Activated T-cell treated with anti-CD3 and anti-CD28 coated beads for 48 hours (primary cell): ENCODE measurements at regions not wholly inside any gene's neighbourhood (a gene's known extent, or its start where the extent isn't known, plus 50 kb on each side); places are given as distances from the start of the nearest gene placed in this dataset.
"Not testable (repeated sequence)": the region's sequence is repeated elsewhere in the genome, so short reads cannot be mapped to it uniquely, and the experiment has no call there.

Experiments used
- DNase-seq: peaks from one replicate; pipeline ENCODE4 v3.0.0-alpha.2; 2020; ENCODE audit warnings: low read depth

DNA sequence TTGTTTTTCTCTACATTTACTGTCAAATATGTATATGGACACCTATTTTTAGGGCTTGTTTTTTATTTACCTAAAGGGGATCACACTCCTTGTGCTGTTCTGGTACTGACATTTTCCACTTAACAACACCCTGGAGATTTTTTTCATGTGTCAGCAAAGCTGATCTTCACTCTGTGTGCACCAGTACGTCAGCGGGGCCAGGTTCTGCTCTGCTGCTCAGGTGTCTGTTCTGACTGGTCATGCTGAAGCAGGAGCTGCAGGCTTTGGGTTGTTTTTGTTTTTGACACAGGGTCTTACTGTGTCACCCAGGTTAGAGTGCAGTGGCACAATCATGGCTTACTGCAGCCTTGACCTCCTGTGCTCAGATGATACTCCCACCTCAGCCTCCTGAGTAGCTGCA is 81.9 kb upstream of the CCND2 start:
- DNase-seq = no peak

DNA sequence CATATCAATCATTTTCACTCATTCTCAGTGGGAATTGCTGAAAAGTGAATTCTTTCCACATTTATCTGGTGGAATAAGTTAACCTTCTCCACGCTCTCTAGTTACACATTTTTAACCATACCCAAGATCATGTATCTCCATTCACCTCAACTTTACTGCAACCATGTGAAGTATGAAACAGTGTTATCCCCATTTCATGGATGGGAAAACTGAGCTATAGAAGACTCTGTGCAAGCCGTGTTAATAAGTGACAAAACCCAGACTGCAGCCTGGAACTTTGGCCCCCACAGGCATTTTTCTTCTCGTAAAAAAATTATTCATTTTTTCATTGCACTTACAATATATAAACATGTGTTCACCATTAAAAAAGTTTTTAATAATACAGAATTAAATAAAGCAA is 82.4 kb upstream of the CCND2 start:
- no peak for DNase-seq

DNA sequence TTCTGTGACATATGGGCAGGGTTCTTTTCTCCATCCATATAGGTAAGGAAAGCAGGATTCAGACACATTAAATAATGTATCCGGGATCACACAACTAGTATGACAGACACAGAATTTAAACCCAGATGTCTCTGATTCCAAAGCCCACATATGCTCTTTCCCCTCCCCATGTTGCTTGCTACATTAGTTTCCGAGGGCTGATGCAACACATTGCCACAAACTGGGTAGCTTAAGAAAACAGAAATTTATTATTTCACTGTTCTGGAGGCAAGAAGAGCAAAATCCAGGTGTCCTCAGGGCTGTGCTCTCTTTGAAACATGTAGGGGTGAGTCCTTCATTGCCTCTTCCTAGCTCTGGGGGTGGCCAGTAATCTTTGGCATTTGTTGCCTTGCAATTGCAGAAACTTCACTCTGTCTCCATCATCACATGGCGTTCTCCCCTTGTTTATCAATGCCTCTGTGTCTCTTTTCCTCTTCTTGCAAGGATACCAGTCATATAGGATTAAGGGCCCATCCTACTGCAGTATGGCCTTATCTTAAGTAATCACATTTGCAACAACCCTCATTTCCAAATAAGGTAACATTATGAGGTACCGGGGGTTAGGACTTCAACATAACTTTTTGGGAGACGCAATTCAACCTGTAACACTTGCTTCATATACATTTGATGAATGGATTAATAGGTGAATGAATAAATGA is 83.0 kb upstream of the CCND2 start:
- no peak for DNase-seq

DNA sequence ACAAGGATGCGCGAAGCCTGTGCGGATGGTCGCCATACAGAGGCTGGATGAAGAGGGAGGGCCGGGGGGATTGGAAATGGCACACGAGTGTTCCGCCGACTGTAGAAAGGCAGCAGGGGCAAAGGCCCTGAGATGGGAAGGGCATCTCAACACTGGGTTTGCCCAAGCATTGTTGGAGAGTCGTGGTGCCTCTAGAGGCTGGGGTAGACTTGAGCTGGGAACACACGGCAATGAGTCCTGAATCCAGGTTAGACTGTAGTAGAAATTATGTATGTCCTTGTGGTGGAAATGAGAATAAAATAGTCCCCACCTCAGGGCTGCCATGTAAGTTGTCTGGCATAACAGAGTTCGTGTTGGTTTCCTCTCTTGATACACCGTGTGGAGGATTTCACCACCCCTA is 83.8 kb upstream of the CCND2 start:
- DNase-seq = no peak

DNA sequence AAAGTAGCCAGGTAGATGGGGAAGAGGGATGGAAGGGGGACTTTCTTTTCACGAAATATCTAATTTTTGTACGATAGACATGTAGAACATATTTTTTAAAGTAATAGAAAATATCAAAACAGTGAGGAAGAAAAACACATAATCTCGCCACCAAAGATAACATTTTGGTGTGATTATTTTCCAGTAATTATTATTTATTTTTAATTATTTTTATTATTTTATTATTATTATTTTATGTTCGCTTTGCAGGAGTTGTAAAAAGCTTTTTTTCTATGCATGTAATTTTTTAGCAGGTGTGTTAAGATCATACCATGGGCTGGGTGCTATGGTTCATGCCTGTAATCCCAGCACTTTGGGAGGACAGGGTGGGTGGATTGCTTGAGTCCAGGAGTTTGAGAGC is 85.6 kb upstream of the CCND2 start:
- DNase-seq = no peak

DNA sequence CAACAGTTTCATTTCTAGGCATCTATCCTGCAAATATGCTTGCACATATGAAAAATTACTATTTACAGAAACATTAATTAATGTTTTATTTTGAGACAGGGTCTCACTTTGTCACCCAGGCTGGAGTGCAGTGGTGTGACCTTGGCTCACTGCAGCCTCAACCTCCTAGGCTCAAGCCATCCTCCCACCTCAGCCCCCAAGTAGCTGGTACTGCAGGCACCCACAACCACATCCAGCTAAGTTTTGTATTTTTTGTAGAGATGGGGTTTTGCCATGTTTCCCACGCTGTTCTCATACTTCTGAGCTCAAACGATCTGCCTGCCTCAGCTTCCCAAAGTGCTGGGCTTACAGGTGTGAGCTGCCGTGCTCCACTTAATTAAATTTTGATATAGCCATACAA is 86.2 kb upstream of the CCND2 start:
- DNase-seq = not testable (repeated sequence)

DNA sequence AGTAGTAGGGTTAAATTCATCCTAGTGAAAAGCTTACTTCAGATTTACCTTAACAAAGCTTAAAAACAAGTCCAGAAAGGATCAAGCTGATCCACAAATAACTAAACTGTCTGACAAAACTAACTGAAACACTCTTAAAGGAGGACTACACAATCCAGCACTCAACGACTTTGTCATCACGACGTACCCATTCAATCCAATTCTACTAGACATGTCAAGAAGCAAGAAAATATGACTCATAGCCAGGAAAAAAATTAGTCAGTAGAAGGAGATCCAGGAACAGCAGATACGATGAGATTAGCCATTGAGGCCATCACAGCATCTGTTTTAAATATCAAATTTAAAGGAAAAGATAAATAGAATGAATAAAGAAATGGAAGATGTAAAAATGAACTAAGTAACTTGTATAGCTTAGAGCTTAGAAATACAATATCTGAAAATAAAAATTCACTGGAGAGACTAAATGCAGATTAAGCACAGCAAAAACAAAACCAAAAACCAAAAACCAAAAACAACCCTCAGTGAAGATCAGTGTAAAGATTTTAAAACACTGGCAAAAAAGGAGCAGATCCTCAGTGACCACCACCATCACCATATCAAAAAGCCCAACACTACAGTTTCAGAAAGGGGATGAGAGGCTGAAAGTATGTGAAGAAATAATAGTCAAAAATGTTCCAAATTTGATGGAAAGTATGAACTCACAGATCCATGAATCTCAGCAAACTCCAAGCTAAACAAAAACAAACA is 95.0 kb upstream of the CCND2 start:
- DNase-seq = no peak

DNA sequence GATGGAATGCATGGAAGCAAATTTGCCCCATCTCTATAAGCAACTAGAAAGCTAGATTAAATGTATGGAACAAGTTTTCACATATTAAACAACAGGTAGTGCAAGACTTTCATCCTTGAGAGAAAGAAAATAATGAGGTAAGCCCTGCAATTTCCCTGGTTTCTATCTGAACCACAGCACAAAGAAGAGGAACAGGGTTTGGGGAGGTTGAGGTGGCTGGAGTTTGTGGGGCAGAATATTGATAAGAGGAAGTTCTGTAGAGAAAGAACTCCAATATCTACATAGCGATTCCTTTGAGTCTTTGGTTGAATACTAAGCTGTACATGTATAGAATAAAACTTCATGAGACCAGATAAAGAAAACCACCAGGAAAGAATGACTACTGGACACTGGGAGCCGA is 96.3 kb upstream of the CCND2 start:
- DNase-seq = no peak

DNA sequence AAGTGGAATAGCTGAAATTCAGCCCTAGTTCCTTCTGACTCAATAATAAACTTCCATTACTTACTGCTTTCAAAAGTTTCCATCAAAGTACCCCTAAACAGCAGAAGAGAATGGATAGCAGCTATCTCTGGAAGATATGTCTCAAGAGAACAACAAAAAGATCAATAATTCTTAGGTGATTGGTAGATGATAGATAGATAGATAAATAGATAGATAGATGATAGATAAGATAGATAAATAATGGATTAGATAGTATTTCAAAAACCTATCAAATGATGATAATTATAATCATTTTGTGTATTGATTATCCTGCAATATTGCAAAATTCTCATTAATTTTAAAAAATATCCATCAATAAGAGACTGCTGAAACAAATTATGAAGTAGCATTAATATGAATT is 97.4 kb upstream of the CCND2 start:
- no peak for DNase-seq

DNA sequence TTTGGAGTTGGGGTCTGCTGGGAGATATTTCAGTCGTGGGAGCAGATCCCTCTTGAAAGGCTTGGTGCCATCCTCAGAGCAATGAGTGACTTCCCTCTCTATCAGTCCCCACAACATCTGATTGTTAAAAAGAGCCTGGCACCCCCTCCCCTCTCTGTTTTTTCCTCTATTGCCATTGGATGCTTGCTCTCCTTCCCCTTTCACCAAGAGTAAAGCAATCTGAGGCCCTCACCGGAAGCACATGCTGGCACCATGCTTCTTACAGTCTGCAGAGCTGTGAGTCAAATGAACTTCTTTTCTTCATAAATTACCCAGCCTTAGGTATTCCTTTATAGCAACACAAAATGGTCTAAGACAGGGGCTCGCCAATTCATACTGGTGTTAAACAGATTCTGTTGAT is 99.1 kb upstream of the CCND2 start:
- DNase-seq = no peak

DNA sequence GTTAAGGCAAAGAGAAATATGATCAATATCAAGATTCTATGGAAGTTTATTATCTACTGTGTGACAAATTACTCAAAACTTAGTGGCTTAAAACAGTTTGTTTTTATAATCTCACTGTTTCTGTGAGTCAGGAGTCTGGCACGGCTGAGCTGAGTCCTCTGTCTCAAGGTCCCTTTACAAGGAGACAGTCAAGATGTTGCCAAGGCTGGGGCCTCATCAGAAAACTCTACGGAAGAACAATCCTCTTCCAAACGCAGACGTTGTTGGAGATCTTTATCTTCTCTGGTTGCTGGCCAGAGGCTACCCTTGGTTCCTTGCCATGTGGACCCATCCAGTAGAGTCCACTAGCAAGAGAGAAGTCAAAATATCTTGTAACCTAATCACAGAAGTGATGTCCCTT is 100.6 kb upstream of the CCND2 start:
- no peak for DNase-seq

DNA sequence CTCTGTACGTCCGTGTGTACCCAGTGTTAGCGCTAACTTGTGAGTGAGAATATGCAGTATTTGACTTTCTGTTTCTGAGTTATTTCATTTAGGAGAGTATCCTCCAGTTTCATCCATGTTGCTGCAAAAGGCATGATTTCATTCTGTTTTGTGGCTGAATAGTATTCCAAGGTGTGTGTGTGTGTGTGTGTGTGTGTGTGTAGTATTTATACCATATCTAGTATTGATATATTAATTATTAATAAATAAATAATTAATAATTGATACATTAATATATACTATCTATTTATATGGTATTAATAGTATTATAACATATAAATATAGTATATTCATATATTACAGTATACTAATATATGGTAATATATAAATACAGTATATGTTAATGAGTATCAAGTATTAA is 101.8 kb upstream of the CCND2 start:
- no peak for DNase-seq

DNA sequence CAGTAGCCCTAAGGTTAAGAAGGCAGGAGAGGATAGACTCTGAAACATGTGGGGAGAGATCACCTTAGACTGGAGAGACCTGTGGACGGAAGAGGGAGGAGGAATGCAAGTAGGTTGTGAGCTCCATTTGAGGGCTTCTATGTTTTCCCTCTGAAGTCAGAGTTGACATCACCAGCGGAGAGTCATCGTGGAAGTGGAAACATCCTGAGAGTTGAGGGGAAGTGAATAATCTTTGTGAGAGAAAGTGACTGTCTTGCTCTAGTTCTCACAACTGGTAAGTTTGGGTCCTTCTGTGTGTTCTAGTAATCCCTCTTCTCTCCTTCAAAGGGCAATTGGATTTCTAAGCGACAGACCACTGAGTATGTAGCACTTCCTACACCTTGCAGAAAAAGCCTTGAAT is 103.6 kb upstream of the CCND2 start:
- no peak for DNase-seq

DNA sequence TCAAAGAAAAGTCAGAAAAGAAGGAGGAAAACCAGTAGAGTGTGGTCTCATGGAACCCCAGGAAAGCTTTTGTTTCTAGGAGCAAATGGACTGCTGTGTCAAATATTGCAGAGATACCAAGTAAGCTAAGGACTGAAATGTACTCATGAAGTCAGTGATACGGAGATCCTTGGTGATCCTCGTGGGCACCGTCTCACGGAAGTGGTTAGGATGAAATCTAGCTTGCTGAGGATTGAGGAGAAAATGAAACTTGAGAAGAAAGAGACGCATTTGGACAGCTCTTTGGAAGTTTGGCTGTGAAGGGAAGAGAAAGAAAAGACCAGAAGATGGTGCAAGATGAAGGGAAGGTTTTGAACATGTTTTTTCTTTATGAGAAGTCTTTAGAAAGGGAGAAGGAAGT is 104.0 kb upstream of the CCND2 start:
- no peak for DNase-seq

DNA sequence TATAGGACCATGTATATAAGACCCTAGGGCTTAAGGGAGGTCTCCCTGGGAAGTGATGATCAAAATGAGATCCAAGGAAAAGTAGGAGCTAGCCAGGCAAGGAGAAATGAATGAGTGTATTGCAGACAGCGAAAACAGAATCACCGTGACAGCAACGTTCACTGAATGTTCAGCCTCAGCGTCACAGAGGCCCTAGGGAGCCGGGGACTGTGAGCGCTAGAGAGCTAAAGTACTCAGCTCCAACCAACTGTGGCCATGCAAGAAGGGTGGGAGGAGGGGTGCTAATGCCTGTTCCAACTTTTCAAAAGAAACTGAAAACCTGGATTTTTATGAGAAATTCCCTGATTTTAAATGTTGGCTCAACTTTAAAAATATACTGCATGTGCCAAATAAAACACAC is 105.5 kb upstream of the CCND2 start:
- DNase-seq = no peak

DNA sequence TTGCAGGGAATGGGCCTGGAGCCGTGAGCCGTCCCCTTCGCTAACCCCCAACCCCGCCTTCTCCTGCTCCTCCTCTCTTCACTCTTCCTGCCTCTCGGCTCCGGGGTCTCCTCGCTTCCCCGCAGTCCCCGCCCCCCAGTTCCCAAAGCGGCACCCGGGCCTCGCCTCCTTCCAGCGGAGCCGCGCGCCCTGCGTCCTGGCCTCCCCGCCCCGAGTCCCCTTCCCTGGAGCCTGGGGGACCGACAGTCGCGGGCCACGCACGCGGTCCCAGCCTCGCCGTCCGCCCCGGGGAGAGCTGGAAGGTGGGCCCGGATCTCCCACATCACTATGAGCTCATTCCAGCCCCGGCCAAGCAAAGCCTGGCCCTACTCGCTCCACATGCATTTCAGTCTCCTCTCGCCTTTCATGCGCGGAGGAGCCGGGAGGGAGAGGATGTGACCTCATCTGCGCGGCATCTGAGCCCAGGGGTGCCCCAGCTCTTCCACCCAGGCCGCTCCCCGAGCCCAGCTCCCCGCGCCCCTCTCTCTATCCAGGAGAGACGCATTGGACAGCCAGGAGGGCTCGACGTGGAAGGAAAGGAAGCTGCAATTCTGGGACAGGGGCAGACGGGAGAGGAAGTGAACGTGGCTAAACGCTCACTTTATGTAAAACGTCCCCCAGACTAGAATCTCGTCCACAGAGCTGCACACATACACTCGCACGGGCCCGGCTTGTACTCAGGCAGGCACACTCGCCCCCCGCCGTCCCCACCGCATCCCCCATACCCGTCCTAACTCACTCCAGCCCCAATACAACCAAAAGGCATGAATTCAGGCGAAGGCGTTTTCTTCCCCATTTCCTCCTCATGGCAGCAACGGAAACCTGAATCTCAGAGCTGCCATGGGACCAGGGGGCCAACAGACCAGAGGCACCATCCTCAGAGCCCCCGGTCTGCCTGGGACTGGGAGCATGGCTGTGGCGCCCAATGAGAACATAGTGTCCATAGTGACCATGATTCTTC is 108.7 kb upstream of the CCND2 start:
- peak; percentile 63 for DNase-seq

DNA sequence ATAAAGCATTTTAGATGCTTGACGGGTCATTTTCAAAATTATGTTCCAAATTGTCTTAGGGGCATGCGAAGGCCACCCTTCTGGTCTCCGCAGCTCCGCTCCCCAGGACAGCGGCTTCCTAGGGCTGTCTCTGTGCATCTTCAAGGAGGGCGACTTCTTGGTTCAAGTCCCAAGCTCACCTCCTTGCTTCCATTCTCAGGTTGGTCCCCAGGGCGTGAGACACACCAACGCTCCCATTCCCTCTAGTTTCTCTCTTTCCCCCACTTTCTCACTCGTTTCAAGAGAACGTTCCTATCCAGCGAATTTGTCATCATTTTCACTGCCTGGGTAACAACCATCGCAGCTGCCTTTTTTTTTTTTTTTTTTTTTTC is 109.4 kb upstream of the CCND2 start:
- no peak for DNase-seq

DNA sequence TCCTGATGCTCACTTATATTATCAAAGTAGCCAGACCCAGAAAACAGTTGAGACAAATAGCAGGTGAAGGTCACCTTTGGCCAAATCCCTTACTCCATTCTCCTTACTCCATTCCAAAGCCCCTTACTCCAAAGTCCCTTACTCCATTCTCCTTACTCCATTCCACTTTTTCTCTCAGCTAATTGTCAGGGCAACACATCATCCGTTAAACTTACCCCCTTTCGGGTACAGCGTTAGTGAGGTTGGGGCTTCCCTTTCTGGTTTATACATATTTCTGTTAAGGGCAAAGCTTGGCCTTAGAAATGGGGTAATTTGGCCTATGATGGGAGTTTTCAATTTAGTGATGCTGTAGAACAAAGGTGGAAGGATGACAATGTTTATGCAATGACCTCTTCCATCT is 111.8 kb upstream of the CCND2 start:
- DNase-seq = no peak

DNA sequence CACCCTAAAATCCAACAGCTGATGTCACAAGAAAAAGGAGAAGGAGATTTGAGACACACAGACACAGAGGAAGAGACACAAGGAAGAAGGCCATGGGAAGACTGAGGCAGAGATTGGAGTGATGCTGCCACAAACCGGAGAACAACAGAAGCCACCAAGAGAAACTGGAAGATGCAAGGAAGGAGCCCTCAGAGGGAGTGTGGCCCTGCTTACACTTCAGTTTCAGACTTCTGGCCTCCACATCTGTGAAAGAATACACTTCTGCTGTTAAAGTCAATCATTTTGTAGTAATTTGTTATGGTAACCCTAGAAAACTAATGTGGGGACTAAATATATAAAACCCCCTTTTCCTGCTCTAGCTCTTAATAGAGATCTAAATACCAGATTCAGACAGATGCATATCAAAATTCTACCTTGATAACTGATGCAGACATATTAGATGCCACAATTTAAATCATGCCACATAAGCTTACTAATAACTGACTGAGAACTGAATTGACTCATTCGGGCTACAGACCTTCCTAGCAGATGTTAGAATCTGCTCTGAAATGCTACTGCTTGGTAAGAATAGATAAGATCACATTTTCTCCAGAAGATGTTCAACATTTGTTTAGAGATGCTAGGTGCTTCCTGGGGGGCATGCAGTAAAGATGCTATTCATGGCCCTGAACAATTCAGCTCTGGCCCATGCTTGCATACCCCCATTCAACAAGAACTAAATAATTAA is 113.1 kb upstream of the CCND2 start:
- DNase-seq = no peak

DNA sequence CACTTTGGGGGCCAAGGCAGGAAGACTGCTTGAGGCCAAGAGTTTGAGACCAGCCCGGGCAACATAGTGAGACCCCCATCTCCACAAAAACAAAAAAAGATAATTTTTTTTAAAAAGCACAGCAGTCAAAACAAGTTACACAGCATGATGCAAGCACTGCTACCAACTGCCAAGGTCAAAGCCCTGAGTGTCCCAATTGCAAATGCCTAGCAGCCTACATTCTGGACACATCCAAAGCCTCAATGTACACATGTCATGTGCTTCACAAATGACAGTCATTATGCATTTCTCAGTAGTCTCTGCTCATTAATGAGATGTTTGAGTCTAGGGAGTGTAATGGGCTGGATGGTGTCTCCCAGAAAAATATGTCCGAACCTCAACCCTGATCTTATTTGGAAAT is 113.7 kb upstream of the CCND2 start:
- DNase-seq = no peak

DNA sequence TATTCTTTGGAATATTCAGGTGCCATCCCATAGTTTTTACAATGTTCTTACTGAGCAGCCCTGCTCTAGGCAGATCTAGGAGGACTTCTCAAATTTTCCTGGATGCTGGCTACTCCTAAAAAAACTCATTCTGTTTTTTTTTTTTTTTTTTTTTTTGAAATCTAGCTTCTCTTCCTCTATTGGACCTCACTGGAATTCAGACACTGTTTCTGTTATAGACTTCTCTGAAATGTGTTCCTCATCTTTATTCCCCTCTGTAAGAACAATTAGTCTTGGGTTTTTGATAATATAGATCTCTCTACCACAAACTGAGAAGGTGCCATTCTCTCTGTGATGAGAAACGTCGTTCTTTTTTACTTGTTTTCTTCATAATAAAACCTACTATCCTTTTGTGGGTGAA is 115.3 kb upstream of the CCND2 start:
- no peak for DNase-seq

DNA sequence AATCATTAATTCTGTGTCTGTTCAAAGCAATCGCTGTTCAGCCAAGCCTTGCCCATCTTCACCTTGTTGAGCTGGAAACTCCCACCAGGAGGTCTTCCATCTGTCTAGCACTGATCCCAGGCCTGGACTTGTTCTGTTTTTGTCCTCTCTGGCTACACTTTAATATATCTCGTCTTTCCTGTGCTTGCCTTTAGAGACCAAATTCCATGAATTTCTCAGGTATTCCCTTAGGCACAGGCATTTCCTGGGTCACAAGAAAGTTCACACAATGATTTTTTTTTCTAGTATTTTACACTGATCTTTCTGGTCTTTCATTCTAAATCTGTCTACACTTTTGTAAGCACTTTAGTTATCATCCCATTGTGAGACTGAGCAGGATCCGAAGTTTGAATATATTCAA is 116.4 kb upstream of the CCND2 start:
- no peak for DNase-seq
